B cell (primary cell): ENCODE measurements at regions not wholly inside any gene's neighbourhood (a gene's known extent, or its start where the extent isn't known, plus 50 kb on each side); places are given as distances from the start of the nearest gene placed in this dataset.

Experiments
- ATAC-seq: fragments of 200-7000 bp; cut with Tn5 transposase; one replicate; pipeline ENCODE4 v1.10.0; 2021; ENCODE audit warnings: low read depth, mild to moderate bottlenecking, moderate number of reproducible peaks, moderate library complexity
- CTCF ChIA-PET: fragments of 350-600 bp; sonication (Branson Sonifier 250); formaldehyde crosslinking; loops from one replicate; lab custom pipeline; 2021; ENCODE audit warnings: antibody characterized with exemption, inconsistent platforms; lab: Charles Lee
- POLR2A ChIA-PET: fragments of 350-600 bp; sonication (Branson Sonifier 250); formaldehyde crosslinking; loops from one replicate; lab custom pipeline; 2021; ENCODE audit warnings: antibody characterized with exemption; lab: Charles Lee
- DNase-seq: peaks from one replicate; pipeline ENCODE4 v3.0.0; 2013
- H2AFZ ChIP-seq: 2 replicates; pipeline ENCODE4 v1.6.1; 2012; ENCODE audit warnings: mild to moderate bottlenecking, low read depth, low read length; ENCODE audit not compliant: insufficient read depth, poor library complexity, severe bottlenecking
- H3K27ac ChIP-seq, 2 donors: 1 replicate in 1 of 2; 2 replicates in 1 of 2; pipeline ENCODE4 v1.5.1; 2012 to 2013; ENCODE audit warnings: low read length in 2 of 2, mild to moderate bottlenecking in 2 of 2, moderate library complexity in 1 of 2
- H3K27me3 ChIP-seq, 4 experiments: fragments of 200-600 bp in 1 of 4; sonication (generic) in 1 of 4; replicated peaks in 1 of 4; 1 replicate in 2 of 4; 2 replicates in 2 of 4; pipeline versions ENCODE4 v1.6.1 to v1.7.0; 2013 to 2016; ENCODE audit warnings: low read length in 3 of 4, mild to moderate bottlenecking in 2 of 4, mixed read lengths in 1 of 4, moderate library complexity in 1 of 4; ENCODE audit not compliant: insufficient read depth in 4 of 4, control insufficient read depth in 3 of 4; ENCODE audit errors: control extremely low read depth in 1 of 4
- H3K36me3 ChIP-seq, 2 experiments: replicated peaks in 1 of 2; 1 replicate in 1 of 2; 2 replicates in 1 of 2; pipeline versions ENCODE4 v1.6.1 to v1.7.1; 2013; ENCODE audit warnings: low read length in 1 of 2; ENCODE audit not compliant: insufficient read depth in 2 of 2, control insufficient read depth in 1 of 2; ENCODE audit errors: control extremely low read depth in 1 of 2, extremely low read depth in 1 of 2
- H3K4me1 ChIP-seq, 2 donors: fragments of 200-600 bp in 1 of 2; sonication (generic) in 1 of 2; 1 replicate in 1 of 2; 2 replicates in 1 of 2; pipeline versions ENCODE4 v1.5.1 to v1.6.1; 2013 to 2017; ENCODE audit warnings: low read length in 2 of 2; ENCODE audit not compliant: control insufficient read depth in 2 of 2, insufficient read depth in 2 of 2
- H3K4me2 ChIP-seq: replicated peaks from 2 replicates; pipeline ENCODE3; 2012; ENCODE audit warnings: mild to moderate bottlenecking, low read depth, low read length; ENCODE audit not compliant: poor library complexity, severe bottlenecking
- H3K4me3 ChIP-seq, 5 experiments: fragments of 200-600 bp in 1 of 5; sonication (generic) in 1 of 5; 1 replicate in 3 of 5; 2 replicates in 2 of 5; pipeline versions ENCODE4 v1.5.1 to v1.7.0; 2011 to 2016; ENCODE audit warnings: low read length in 4 of 5, mild to moderate bottlenecking in 4 of 5, low read depth in 2 of 5, control low read depth in 1 of 5, moderate library complexity in 1 of 5; ENCODE audit not compliant: insufficient read depth in 1 of 5; ENCODE audit errors: control extremely low read depth in 1 of 5, extremely low read depth in 1 of 5
- H3K79me2 ChIP-seq: fragments of 200-600 bp; sonication (generic); one replicate; pipeline ENCODE4 v1.6.0; 2016; ENCODE audit warnings: low read length; ENCODE audit not compliant: control insufficient read depth, insufficient read depth
- H3K9ac ChIP-seq: fragments of 200-600 bp; sonication (generic); 2 replicates; pipeline ENCODE4 v1.6.1; 2017; ENCODE audit warnings: mild to moderate bottlenecking, low read length, moderate library complexity
- H3K9me3 ChIP-seq, 3 donors: one replicate each; pipeline versions ENCODE4 v1.6.1 to v1.7.1; 2013; ENCODE audit warnings: low read length in 2 of 3; ENCODE audit not compliant: control insufficient read depth in 2 of 3, insufficient read depth in 1 of 3; ENCODE audit errors: control extremely low read depth in 1 of 3
- H4K20me1 ChIP-seq: 2 replicates; pipeline ENCODE4 v1.6.0; 2012; ENCODE audit warnings: mild to moderate bottlenecking, low read length; ENCODE audit not compliant: insufficient read depth, control insufficient read depth, poor library complexity, severe bottlenecking
- H3K27ac Mint-ChIP-seq: one replicate; pipeline ENCODE4 v1.8.0; 2021; ENCODE audit warnings: mixed read lengths
- H3K27me3 Mint-ChIP-seq: one replicate; pipeline ENCODE4 v1.8.0; 2021; ENCODE audit warnings: mixed read lengths
- H3K4me1 Mint-ChIP-seq: one replicate; pipeline ENCODE4 v1.8.0; 2021; ENCODE audit warnings: mixed read lengths
- H3K4me3 Mint-ChIP-seq: one replicate; pipeline ENCODE4 v1.8.0; 2021; ENCODE audit warnings: mixed read lengths
- H3K9me3 Mint-ChIP-seq: one replicate; pipeline ENCODE4 v1.8.0; 2022; ENCODE audit warnings: mixed read lengths; ENCODE audit not compliant: insufficient read depth
- EZH2 ChIP-seq: IDR thresholded peaks from 2 replicates; pipeline ENCODE4 v1.6.1; 2012; ENCODE audit warnings: borderline replicate concordance, low read depth, mild to moderate bottlenecking, moderate library complexity, low read length; ENCODE audit not compliant: insufficient read depth, poor library complexity, severe bottlenecking
- WGBS: methylation state at CpG from one replicate; pipeline ENCODE4 v1.1.5; 2013; ENCODE audit warnings: missing lambda C conversion rate; ENCODE audit not compliant: insufficient coverage; 5-methylcytosine and 5-hydroxymethylcytosine counted together
- intact Hi-C: fragments of 100-400 bp; cut with micrococcal nuclease; formaldehyde crosslinking; loops from one replicate; pipeline ENCODE4 v1.10.0; 2022
- TF ChIP-seq, protein P1 (sequence below): fragments of 200-600 bp; IDR thresholded peaks from one replicate; pipeline ENCODE4 v1.8.0; 2022; ENCODE audit warnings: antibody characterized with exemption, mild to moderate bottlenecking

- Histone ChIP-seq H3K9me3 (no peaks in the 10 kb centered on the region), H3K27ac (no peak overlapping the region), H2AFZ (no peak overlapping the region), H3K27me3 (no peaks in the 10 kb centered on the region), H3K36me3 (no peaks in the 10 kb centered on the region), H3K4me2 (no peak overlapping the region), H3K79me2 (no peaks in the 10 kb centered on the region), H3K9ac (no peak overlapping the region), H4K20me1 (no peaks in the 10 kb centered on the region), H3K4me1 (no peaks in the 10 kb centered on the region), H3K4me3 (no peak overlapping the region)
- no peak for DNase-seq
- ChIA-PET POLR2A (no interaction called here), CTCF (no interaction called here)
- no peaks in the 10 kb centered on the region for H3K4me1 Mint-ChIP-seq
- no peak overlapping the region for H3K27ac Mint-ChIP-seq
- peaks cover 2% of the 10 kb centered on the region for H3K9me3 Mint-ChIP-seq
- TF ChIP-seq, protein P1, sequence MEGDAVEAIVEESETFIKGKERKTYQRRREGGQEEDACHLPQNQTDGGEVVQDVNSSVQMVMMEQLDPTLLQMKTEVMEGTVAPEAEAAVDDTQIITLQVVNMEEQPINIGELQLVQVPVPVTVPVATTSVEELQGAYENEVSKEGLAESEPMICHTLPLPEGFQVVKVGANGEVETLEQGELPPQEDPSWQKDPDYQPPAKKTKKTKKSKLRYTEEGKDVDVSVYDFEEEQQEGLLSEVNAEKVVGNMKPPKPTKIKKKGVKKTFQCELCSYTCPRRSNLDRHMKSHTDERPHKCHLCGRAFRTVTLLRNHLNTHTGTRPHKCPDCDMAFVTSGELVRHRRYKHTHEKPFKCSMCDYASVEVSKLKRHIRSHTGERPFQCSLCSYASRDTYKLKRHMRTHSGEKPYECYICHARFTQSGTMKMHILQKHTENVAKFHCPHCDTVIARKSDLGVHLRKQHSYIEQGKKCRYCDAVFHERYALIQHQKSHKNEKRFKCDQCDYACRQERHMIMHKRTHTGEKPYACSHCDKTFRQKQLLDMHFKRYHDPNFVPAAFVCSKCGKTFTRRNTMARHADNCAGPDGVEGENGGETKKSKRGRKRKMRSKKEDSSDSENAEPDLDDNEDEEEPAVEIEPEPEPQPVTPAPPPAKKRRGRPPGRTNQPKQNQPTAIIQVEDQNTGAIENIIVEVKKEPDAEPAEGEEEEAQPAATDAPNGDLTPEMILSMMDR = no peak
- TF ChIP-seq EZH2 = no peak
- no peak for ATAC-seq
- WGBS = no CpG with 5 or more reads among the region's 2 CpGs
- no peak overlapping the region for H3K4me3 Mint-ChIP-seq
- intact Hi-C loops = no loop called here
- peaks cover 6% of the 10 kb centered on the region for H3K27me3 Mint-ChIP-seq
These were observed 92.9 kb downstream of the NR1D2 start for GRCh38 chr3:24037971-24038370.

- no peaks in the 10 kb centered on the region for H3K27me3 ChIP-seq
- no peaks in the 10 kb centered on the region for H3K9me3 ChIP-seq
- POLR2A ChIA-PET = no interaction called here
- peaks cover 6% of the 10 kb centered on the region for H3K27me3 Mint-ChIP-seq
- no peaks in the 10 kb centered on the region for H3K9me3 Mint-ChIP-seq
- H3K4me1 ChIP-seq = no peaks in the 10 kb centered on the region
- H3K36me3 ChIP-seq = no peaks in the 10 kb centered on the region
- no peak overlapping the region for H3K4me3 Mint-ChIP-seq
- CTCF ChIA-PET = no interaction called here
- H3K4me1 Mint-ChIP-seq = no peaks in the 10 kb centered on the region
- no peaks in the 10 kb centered on the region for H3K79me2 ChIP-seq
- TF ChIP-seq, protein P1 = no peak
- no peak for TF ChIP-seq EZH2
- no peak overlapping the region for H3K4me3 ChIP-seq
- H3K4me2 ChIP-seq = no peak overlapping the region
- ATAC-seq (no peak), DNase-seq (no peak)
- 80% methylated on average over 1 of the region's 3 CpGs for WGBS
- no peak overlapping the region for H3K27ac ChIP-seq
- no peak overlapping the region for H3K27ac Mint-ChIP-seq
- intact Hi-C loops = no loop called here
- no peaks in the 10 kb centered on the region for H4K20me1 ChIP-seq
- H3K9ac ChIP-seq = no peak overlapping the region
- no peak overlapping the region for H2AFZ ChIP-seq
These were observed 95.2 kb downstream of the NR1D2 start for GRCh38 chr3:24040311-24040710.
